ENCODE measurements at regions not wholly inside any gene's neighbourhood (a gene's known extent, or its start where the extent isn't known, plus 50 kb on each side); places are given as distances from the start of the nearest gene placed in this dataset.
"Not testable (repeated sequence)": the region's sequence is repeated elsewhere in the genome, so short reads cannot be mapped to it uniquely, and the experiment has no call there.

DNA sequence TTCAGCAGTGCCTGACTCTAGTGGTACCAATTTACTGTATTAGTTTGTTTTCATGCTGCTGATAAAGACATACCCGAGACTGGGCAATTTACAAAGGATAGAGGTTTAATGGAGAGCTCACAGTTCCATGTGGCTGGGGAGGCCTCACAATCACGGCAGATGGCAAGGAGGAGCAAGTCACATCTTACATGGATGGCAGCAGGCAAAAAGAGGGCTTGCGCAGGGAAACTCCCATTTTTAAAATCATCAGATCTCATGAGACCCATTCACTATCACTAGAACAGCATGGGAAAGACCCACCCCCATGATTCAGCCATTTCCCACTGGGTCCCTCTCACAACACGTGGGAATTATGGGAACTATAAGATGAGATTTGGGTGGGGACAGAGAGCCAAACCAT is 243.7 kb upstream of the KLF3 start:
- not testable (repeated sequence) for DNase-seq (ENCODE audit: low spot score)

DNA sequence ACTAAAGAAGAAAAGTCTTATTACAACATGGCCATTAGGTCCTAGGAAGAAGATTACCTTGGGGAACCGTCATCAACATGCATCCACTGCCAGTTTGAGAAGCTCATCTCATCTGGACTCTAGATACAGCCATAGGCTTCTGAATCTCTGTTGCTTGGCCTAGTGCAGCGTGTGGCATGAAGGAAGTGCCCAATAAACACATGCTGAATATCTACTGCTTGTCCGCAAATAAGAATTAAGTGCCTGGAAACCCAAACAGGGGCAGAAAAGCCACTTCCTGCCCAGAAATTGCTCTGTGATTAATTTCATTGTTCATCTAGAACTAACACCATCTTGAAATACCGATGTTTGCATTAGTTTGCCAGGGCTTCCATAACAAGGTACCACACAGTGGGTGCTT is 241.1 kb upstream of the KLF3 start:
- no peak for DNase-seq (ENCODE audit: low spot score)

GRCh38 chr4:38424151-38424871 is 239.7 kb upstream of the KLF3 start:
- DNase-seq (ENCODE audit: low spot score), result no peak

DNA sequence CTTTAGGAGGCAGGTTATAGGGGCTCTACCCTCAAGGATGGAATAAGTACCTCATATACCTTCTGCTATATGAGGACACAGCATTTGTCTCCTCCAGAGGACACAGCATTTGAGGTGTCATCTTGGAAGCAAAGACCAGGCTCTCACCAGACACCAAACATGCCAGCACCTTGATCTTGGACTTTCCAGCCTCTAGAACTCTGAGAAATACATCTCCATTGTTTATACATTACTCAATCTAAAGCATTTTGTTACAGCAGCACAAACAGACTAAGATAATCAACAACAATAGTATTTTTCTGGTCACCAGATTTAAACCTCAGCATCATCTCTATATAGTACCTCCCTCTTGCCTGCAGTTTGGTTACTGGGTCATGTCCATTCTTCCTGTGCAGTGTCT is 237.5 kb upstream of the KLF3 start:
- DNase-seq (ENCODE audit: low spot score), result no peak

GRCh38 chr4:38430841-38431240 is 233.2 kb upstream of the KLF3 start:
- DNase-seq (ENCODE audit: low spot score), result no peak

- DNase-seq (ENCODE audit: low spot score), result no peak
These were observed 221.8 kb upstream of the KLF3 start for GRCh38 chr4:38442073-38442788.

- no peak for DNase-seq (ENCODE audit: low spot score)
These were observed 214.4 kb upstream of the KLF3 start for GRCh38 chr4:38449506-38450174.

DNA sequence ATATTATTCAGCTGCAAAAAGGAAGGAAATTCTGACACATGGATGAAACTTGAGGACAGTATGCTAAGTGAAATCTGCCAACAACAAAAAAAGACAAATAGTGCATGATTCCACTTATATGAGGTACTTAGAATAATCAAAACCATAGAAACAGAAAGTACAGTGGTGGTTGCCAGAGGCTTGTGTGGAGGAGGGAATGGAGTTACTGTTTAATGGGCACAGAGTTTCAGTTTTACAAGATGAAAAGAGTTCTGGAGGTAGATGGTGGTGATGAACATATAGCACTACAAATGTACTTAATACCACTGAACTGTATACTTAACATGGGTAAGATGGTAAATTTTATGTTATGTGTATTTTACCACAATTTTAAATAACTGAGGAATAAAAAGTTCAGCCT is 212.0 kb upstream of the KLF3 start:
- DNase-seq (ENCODE audit: low spot score), result no peak

GRCh38 chr4:38452542-38452941 is 211.5 kb upstream of the KLF3 start:
- DNase-seq (ENCODE audit: low spot score), result no peak

GRCh38 chr4:38453253-38453881 is 210.6 kb upstream of the KLF3 start:
- no peak for DNase-seq (ENCODE audit: low spot score)

- DNase-seq (ENCODE audit: low spot score), result no peak
These were observed 209.7 kb upstream of the KLF3 start for GRCh38 chr4:38454284-38454683.

GRCh38 chr4:38455092-38455862 is 208.7 kb upstream of the KLF3 start:
- no peak for DNase-seq (ENCODE audit: low spot score)

GRCh38 chr4:38456096-38456495 is 207.9 kb upstream of the KLF3 start:
- no peak for DNase-seq (ENCODE audit: low spot score)

DNA sequence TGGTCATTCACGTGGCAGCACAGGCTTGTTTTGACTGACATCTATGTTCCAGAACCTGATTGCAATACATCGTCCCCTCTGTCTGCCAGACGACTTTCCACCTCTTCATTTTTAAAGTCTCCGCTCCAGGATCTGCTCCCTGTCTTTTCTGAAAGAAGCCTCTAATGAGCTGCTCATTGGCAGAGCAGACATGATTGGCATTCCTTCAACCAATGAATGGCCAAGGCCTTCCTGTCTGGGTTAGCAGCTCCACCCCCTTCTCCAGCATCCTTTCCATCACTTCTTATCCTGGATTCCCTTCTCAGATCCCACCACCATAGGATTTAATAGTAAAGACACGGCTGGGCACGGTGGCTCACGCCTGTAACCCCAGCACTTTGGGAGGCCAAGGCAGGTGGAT is 202.7 kb upstream of the KLF3 start:
- DNase-seq (ENCODE audit: low spot score), result no peak

- no peak for DNase-seq (ENCODE audit: low spot score)
These were observed 201.5 kb upstream of the KLF3 start for GRCh38 chr4:38462367-38463055.

DNA sequence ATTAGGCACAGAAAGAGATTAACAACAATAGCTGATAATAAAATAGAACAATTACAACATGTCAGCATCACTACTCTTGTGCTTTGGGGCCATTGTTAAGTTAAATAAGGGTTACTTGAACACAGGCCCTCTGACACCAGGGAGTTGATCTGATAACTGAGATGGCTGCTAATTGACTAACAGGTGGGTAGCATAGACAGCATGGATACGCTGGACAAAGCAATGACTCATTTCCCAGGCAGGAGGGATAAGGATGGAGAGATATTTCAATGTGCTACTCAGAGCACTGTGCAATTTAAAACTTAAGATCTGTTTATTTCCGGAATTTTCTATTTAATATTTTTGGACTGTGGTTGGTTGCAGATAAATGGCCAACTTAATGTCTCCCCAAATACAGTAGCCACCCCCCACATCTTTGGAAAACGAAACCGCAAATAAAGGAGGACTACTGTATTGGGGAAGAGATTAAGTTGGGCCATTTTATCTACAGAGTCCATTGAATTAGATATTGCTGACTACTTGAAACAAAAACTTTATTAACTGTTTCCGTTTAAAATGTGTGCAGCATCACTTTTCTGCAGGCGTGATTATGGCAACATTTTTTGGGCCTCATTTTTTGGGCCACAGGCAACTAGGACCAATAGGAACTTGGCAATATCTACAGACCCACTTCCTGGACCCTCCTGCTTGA is 200.6 kb upstream of the KLF3 start:
- DNase-seq (ENCODE audit: low spot score), result no peak

- no peak for DNase-seq (ENCODE audit: low spot score)
These were observed 199.7 kb upstream of the KLF3 start for GRCh38 chr4:38464328-38464727.

- no peak for DNase-seq (ENCODE audit: low spot score)
These were observed 197.6 kb upstream of the KLF3 start for GRCh38 chr4:38466401-38466800.

DNA sequence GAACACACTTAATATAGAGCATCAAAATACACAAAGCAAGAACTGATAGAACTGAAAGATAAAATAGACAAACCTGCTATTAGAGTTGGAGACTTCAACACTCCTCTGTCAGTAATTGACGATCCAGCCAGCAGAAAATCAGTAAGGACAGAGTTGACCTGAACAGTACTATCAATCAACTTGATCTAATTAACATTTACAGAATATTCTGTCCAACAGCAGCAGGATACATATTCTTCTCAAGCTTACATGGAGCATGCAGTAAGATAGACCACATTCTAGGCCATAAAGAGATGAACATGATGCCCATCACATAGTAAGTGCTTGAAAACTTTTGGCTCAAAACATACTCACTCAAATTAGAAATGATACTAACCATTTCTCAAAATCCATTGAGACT is 196.7 kb upstream of the KLF3 start:
- no peak for DNase-seq (ENCODE audit: low spot score)

- DNase-seq (ENCODE audit: low spot score), result no peak
These were observed 195.6 kb upstream of the KLF3 start for GRCh38 chr4:38468339-38468866.
